Activated B cell treated with CpG ODN at 0.5 μM for 24 hours (primary cell): ENCODE measurements at regions not wholly inside any gene's neighbourhood (a gene's known extent, or its start where the extent isn't known, plus 50 kb on each side); places are given as distances from the start of the nearest gene placed in this dataset.

Source experiments
- ATAC-seq: fragments of 200-7000 bp; cut with Tn5 transposase; one replicate; pipeline ENCODE4 v1.10.0; 2021; ENCODE audit warnings: low read depth, mild to moderate bottlenecking, moderate library complexity
- CTCF ChIA-PET: fragments of 350-600 bp; sonication (Branson Sonifier 250); formaldehyde crosslinking; loops from one replicate; lab custom pipeline; 2021; ENCODE audit warnings: antibody characterized with exemption; lab: Charles Lee
- POLR2A ChIA-PET: fragments of 350-600 bp; sonication (Branson Sonifier 250); formaldehyde crosslinking; loops from one replicate; lab custom pipeline; 2021; ENCODE audit warnings: antibody characterized with exemption; lab: Charles Lee
- DNase-seq: peaks from one replicate; pipeline ENCODE4 v3.0.0; 2022
- H3K27ac Mint-ChIP-seq: one replicate; pipeline ENCODE4 v1.8.0; 2020; ENCODE audit warnings: mixed read lengths
- H3K27me3 Mint-ChIP-seq: one replicate; pipeline ENCODE4 v1.8.0; 2021; ENCODE audit warnings: mixed read lengths
- H3K36me3 Mint-ChIP-seq: one replicate; pipeline ENCODE4 v1.8.0; 2021; ENCODE audit warnings: low read depth, mixed read lengths
- H3K4me1 Mint-ChIP-seq: one replicate; pipeline ENCODE4 v1.8.0; 2021; ENCODE audit warnings: mixed read lengths
- H3K4me3 Mint-ChIP-seq: one replicate; pipeline ENCODE4 v1.8.0; 2020; ENCODE audit warnings: mild to moderate bottlenecking, mixed read lengths
- H3K9me3 Mint-ChIP-seq: one replicate; pipeline ENCODE4 v1.8.0; 2020; ENCODE audit warnings: mixed read lengths
- intact Hi-C: fragments of 100-400 bp; cut with micrococcal nuclease; formaldehyde crosslinking; loops from one replicate; pipeline ENCODE4 v1.15.1; 2024
- TF ChIP-seq, protein P1 (sequence below): fragments of 200-600 bp; IDR thresholded peaks from one replicate; pipeline ENCODE4 v1.8.0; 2022; ENCODE audit warnings: antibody characterized with exemption, mild to moderate bottlenecking

GRCh38 chr15:75138016-75138999 is 63.4 kb upstream of the C15orf39 start:
- DNase-seq (no peak), ATAC-seq (no peak)
- H3K4me3 Mint-ChIP-seq: no peak overlapping the region
- peaks cover 2% of the 10 kb centered on the region for H3K36me3 Mint-ChIP-seq
- POLR2A ChIA-PET: no interaction called here
- H3K9me3 Mint-ChIP-seq: peaks cover 7% of the 10 kb centered on the region
- TF ChIP-seq, protein P1, sequence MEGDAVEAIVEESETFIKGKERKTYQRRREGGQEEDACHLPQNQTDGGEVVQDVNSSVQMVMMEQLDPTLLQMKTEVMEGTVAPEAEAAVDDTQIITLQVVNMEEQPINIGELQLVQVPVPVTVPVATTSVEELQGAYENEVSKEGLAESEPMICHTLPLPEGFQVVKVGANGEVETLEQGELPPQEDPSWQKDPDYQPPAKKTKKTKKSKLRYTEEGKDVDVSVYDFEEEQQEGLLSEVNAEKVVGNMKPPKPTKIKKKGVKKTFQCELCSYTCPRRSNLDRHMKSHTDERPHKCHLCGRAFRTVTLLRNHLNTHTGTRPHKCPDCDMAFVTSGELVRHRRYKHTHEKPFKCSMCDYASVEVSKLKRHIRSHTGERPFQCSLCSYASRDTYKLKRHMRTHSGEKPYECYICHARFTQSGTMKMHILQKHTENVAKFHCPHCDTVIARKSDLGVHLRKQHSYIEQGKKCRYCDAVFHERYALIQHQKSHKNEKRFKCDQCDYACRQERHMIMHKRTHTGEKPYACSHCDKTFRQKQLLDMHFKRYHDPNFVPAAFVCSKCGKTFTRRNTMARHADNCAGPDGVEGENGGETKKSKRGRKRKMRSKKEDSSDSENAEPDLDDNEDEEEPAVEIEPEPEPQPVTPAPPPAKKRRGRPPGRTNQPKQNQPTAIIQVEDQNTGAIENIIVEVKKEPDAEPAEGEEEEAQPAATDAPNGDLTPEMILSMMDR: no peak
- no peak overlapping the region for H3K27ac Mint-ChIP-seq
- intact Hi-C loops: no loop called here
- CTCF ChIA-PET: no interaction called here
- H3K27me3 Mint-ChIP-seq: no peaks in the 10 kb centered on the region
- H3K4me1 Mint-ChIP-seq: peaks cover 9% of the 10 kb centered on the region

GRCh38 chr15:75140080-75140879 is 61.4 kb upstream of the C15orf39 start:
- Mint-ChIP-seq H3K36me3 (peaks cover 3% of the 10 kb centered on the region), H3K9me3 (peaks cover 8% of the 10 kb centered on the region), H3K27me3 (no peaks in the 10 kb centered on the region), H3K4me1 (peaks cover 9% of the 10 kb centered on the region), H3K4me3 (no peak overlapping the region), H3K27ac (no peak overlapping the region)
- DNase-seq (no peak), ATAC-seq (no peak)
- intact Hi-C loops: no loop called here
- POLR2A ChIA-PET: no interaction called here
- CTCF ChIA-PET: no interaction called here
- TF ChIP-seq, protein P1: no peak

DNA sequence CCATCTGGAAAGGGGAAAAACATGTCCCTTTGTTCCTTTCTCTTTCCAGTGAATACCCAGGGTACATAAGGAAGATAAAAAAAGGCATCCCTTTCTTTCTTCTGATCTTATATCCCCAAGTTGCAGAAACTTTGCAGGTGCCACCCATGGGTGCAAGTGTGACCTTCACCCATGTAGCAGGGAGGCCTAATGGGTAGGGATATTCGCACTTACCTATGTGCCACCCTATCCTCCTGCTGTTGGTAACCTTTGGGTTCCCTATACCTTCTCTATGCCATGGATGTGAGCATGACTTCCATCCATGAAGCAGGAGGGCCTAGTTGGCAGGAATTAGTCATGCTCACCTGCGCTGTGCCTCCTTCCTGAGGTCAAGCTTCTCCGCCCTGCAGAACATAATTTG is 59.2 kb upstream of the C15orf39 start:
- Mint-ChIP-seq H3K27ac (peak overlapping the region; percentile 5), H3K27me3 (no peaks in the 10 kb centered on the region), H3K36me3 (peaks cover 3% of the 10 kb centered on the region), H3K4me3 (no peak overlapping the region), H3K4me1 (no peaks in the 10 kb centered on the region), H3K9me3 (peaks cover 8% of the 10 kb centered on the region)
- ATAC-seq (no peak), DNase-seq (no peak)
- ChIA-PET CTCF (no interaction called here), POLR2A (interaction anchor here (1.1 kb wide), 1 partner anchor 26 kb away, joined by 3 read pairs; no protein-coding TSS in a partner anchor)
- intact Hi-C loops: no loop called here
- TF ChIP-seq, protein P1: no peak

GRCh38 chr15:75143738-75144334 is 57.8 kb upstream of the C15orf39 start:
- no peaks in the 10 kb centered on the region for H3K4me1 Mint-ChIP-seq
- ChIA-PET POLR2A (no interaction called here), CTCF (interaction anchor here (1.2 kb wide), 1 partner anchor 115 kb away, joined by 3 read pairs; no protein-coding TSS in a partner anchor)
- intact Hi-C loops: no loop called here
- ATAC-seq (no peak), DNase-seq (no peak)
- no peaks in the 10 kb centered on the region for H3K27me3 Mint-ChIP-seq
- H3K27ac Mint-ChIP-seq: no peak overlapping the region
- H3K36me3 Mint-ChIP-seq: peaks cover 3% of the 10 kb centered on the region
- peaks cover 8% of the 10 kb centered on the region for H3K9me3 Mint-ChIP-seq
- no peak overlapping the region for H3K4me3 Mint-ChIP-seq
- TF ChIP-seq, protein P1: no peak
